ENCODE measurements at regions not wholly inside any gene's neighbourhood (a gene's known extent, or its start where the extent isn't known, plus 50 kb on each side); places are given as distances from the start of the nearest gene placed in this dataset.

GRCh38 chr7:21192657-21193056 lies 235.2 kb upstream of the SP4 start:
- H3K4me1 ChIP-seq (ENCODE audit: control insufficient read depth, extremely low read depth, insufficient read depth, low read length), result no peaks in the 10 kb centered on the region
- CTCF ChIA-PET, result no interaction called here
- H4K20me1 ChIP-seq (replicated peaks; ENCODE audit: control insufficient read depth, extremely low read depth, insufficient read depth, low read length), result no peaks in the 10 kb centered on the region
- H3K36me3 ChIP-seq (ENCODE audit: control insufficient read depth in 2 of 2, extremely low read depth in 1 of 2, insufficient read depth in 2 of 2, low read length in 2 of 2), result no peaks in the 10 kb centered on the region
- H3K4me2 ChIP-seq (ENCODE audit: insufficient read depth, low read length), result no peak overlapping the region
- dilution Hi-C loops (cut with MboI; ENCODE audit: extremely low pct_ligation_motif_present, low sequenced_read_pairs), result no loop called here
- no peak for TF ChIP-seq POLR2A (IDR thresholded peaks at IDR 0.05; ENCODE audit: low read depth, low read length)
- TF ChIP-seq MYC (IDR thresholded peaks at IDR 0.05; ENCODE audit: low read depth, low read length), result no peak
- no peak for TF ChIP-seq FOS (IDR thresholded peaks at IDR 0.05; ENCODE audit: borderline replicate concordance, insufficient read depth, low read length)
- TF ChIP-seq GATA2 (IDR thresholded peaks at IDR 0.05; ENCODE audit: insufficient read depth, insufficient read length, low read depth, low read length), result no peak
- no peak for TF ChIP-seq MAX (IDR thresholded peaks at IDR 0.05; ENCODE audit: insufficient read depth, insufficient read length)
- TF ChIP-seq JUN (IDR thresholded peaks at IDR 0.05; ENCODE audit: borderline replicate concordance, insufficient read depth, insufficient read length, low read depth), result no peak
- TF ChIP-seq POLR2AphosphoS5 (IDR thresholded peaks at IDR 0.05; ENCODE audit: insufficient read depth, low read depth, low read length), result no peak
- TF ChIP-seq CTCF (IDR thresholded peaks at IDR 0.05; ENCODE audit: extremely low read depth in 1 of 2, insufficient read depth in 1 of 2, low read depth in 1 of 2, low read length in 2 of 2), result no peak
- TF ChIP-seq EZH2 (IDR thresholded peaks at IDR 0.05; ENCODE audit: borderline replicate concordance, low read depth, low read length, severe bottlenecking), result no peak
- BruUV-seq (replicated peaks), result no TSS peak
- DNase-seq (ENCODE audit: low read depth, low spot score), result peak; percentile 17
- H3K79me2 ChIP-seq (ENCODE audit: control insufficient read depth, insufficient read depth, low read length), result no peaks in the 10 kb centered on the region
- no peak overlapping the region for H3K27ac ChIP-seq (ENCODE audit: insufficient read depth, low read depth, low read length)
- no peak for FAIRE-seq
- no peaks in the 10 kb centered on the region for H3K9me1 ChIP-seq (replicated peaks; ENCODE audit: control insufficient read depth, extremely low read depth, insufficient read depth, low read length)
- no peak overlapping the region for H3K9ac ChIP-seq (replicated peaks; ENCODE audit: extremely low read depth, insufficient read depth, low read length)
- H2AFZ ChIP-seq (ENCODE audit: low read depth, low read length), result no peak overlapping the region
- H3K9me3 ChIP-seq (replicated peaks; ENCODE audit: control insufficient read depth, insufficient read depth, low read length), result no peaks in the 10 kb centered on the region
- intact Hi-C loops (cut with micrococcal nuclease), result no loop called here
- H3K27me3 ChIP-seq (ENCODE audit: control insufficient read depth in 2 of 2, insufficient read depth in 2 of 2, low read length in 2 of 2), result no peaks in the 10 kb centered on the region
- POLR2A ChIA-PET, result no interaction called here
- H3K4me3 ChIP-seq (replicated peaks in 1 of 3; ENCODE audit: insufficient read depth in 1 of 3, low read depth in 1 of 3, low read length in 3 of 3), result no peak overlapping the region

Data from endothelial cell of umbilical vein (primary cell).